Epithelial cell of prostate (primary cell): ENCODE measurements at regions not wholly inside any gene's neighbourhood (a gene's known extent, or its start where the extent isn't known, plus 50 kb on each side); places are given as distances from the start of the nearest gene placed in this dataset.

Source experiments
- DNase-seq: peaks from one replicate; pipeline ENCODE4 v3.0.0-alpha.2; 2011; ENCODE audit warnings: low read depth, low spot score
- H3K27ac ChIP-seq: fragments of 450-650 bp; 2 replicates; pipeline ENCODE4 v1.5.1; 2017; ENCODE audit warnings: mild to moderate bottlenecking

DNA sequence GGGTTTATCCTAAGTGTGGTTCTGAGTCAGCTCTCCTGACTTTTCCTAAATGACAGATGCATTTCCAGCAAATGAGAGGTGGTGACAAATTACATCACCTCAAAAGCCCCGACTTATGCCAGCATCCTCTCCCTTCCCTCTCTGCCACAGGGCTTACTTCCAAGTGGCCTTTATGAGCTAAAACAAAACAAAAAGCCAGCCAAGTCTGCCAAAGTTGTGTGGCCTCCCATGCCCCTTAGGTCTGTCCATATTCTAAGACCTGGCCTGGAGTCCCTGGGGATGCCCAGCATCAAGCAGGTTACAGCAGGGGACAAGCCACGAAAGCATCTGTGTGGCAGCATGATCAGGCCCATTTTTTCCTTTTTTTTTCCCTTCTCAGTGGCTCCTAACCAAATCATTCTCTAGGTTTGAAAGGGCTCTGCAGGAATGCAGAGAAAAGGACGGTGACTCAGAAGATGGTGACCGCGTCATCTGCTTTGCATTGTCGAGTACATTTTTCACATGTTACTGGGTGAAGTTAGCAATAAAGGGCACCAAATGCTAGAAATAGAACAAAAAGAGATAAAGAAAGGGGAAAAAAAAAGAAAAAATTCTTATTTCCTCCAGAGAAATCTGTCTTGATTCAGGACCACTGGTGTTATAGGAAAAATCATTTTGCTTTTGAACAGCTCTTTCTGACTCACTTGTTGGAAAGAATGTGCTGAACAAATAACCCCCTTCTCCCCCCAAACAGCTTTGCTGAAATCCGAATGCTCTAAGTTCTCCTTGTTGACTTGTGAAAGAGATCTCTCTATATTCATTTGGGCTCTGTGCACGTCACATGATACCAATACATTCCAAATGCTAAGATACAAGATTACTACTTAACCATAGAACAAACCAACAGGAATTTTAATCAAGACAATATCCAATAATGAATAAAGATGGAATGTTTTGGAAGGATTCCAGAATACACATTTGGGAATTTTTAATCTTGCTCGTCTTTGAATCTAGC lies 178.7 kb downstream of the EN1 start:
- H3K27ac ChIP-seq: no peak overlapping the region
- no peak for DNase-seq

GRCh38 chr2:118667964-118668363 lies 179.5 kb downstream of the EN1 start:
- no peak overlapping the region for H3K27ac ChIP-seq
- DNase-seq: no peak

DNA sequence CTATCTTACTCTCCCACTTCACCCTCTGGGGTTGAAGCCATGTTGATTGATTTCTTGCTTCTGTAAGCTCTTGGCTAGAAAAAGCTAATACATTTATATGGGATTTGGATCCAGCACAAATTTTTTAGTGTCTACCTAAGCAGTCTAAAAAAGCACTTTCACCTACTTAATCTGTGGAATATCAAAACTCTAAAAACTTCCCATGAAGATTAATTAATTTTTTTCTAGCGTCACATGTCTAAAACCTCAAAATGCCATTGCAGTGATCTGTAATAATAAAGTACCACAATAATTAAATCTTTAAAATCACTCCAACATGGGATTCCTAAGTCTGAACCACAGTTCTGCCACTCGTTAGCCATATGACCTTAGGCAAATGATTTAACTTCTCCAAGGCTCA lies 180.1 kb downstream of the EN1 start:
- no peak overlapping the region for H3K27ac ChIP-seq
- DNase-seq: no peak

DNA sequence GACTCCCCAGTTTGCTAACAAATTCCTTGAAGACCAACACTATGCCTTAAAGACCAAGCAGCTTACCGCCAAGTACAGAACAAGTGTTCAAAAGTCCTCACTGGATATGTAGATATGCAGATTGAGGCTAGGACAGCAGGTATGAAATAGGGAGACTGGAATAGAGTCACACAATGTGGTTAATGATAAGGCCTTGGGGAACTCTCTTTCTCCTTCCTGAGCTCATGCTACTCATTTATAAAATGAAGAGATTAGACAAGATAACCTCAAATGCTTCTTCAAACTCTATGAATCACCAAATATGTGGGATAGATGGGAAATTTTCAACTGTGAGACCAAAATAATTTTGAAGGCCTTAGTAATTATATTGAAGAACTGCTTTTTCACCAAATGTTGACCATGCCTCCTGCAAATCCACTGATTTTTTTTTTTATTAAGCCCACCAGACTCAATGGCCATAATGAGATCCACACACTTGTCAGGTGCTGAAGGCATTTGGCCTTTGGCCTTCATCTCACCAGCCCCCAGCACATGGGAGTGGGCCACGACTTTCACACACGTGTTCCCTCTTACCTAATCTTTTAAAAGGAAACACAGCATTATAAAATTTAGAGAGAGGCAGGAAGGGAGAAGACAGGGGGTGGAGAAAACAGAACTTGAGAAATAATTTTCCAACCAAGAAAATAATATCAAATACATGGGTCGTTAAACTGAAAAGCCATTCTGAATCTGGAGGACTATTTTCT lies 181.5 kb downstream of the EN1 start:
- no peak for DNase-seq
- no peak overlapping the region for H3K27ac ChIP-seq

- DNase-seq: no peak
- H3K27ac ChIP-seq: no peak overlapping the region
Measured at GRCh38 chr2:118661179-118661578, 186.3 kb downstream of the EN1 start.

- no peak for DNase-seq
- H3K27ac ChIP-seq: no peak overlapping the region
Measured at GRCh38 chr2:118658596-118659198, 188.8 kb downstream of the EN1 start.

GRCh38 chr2:118657466-118657865 lies 190.0 kb downstream of the EN1 start:
- H3K27ac ChIP-seq: no peak overlapping the region
- DNase-seq: no peak

GRCh38 chr2:118654945-118655344 lies 192.5 kb downstream of the EN1 start:
- DNase-seq: no peak
- no peak overlapping the region for H3K27ac ChIP-seq

DNA sequence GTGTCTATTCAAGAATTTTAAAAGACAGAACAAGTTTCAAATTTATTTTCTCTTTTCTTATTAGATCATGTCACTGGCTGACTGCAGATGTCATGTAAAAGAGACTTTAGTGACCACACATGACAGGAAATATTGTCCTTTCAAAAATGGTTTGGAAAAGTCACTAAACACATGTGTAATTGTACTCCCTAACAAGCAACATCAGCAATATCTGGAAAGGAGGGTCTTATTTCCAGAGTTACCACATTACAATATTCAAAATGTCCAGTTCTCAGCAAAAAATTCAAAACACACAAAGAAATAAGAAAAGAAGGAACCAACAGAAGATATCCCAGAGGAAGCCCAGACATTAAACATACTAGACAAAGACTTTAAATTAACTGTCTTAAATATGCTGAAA lies 197.1 kb downstream of the EN1 start:
- no peak overlapping the region for H3K27ac ChIP-seq

DNA sequence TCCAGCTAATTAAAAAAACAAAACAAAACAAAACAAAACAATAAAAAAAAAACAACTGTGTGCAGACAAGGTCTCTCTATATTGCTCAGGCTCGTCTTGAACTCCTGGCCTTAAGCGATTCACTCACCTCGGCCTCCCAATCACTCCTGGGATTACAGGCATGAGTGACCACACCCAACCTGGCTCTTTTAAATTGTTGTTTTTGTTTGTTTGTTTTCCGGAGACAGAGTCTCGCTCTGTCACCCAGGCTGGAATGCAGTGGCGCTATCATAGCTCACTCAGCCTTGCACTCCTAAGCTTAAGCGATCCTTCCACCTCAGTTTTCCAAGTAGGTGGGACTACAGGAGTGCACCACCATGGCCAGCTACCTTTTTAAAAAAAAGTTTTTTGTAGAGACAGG lies 201.6 kb downstream of the EN1 start:
- DNase-seq: no peak

More for the DNA sequence above, 197.1 kb downstream of the EN1 start:
- DNase-seq: no peak

GRCh38 chr2:118644190-118644589 lies 203.3 kb downstream of the EN1 start:
- DNase-seq: no peak
- H3K27ac ChIP-seq: no peak overlapping the region

More for the DNA sequence above, 201.6 kb downstream of the EN1 start:
- H3K27ac ChIP-seq: no peak overlapping the region

DNA sequence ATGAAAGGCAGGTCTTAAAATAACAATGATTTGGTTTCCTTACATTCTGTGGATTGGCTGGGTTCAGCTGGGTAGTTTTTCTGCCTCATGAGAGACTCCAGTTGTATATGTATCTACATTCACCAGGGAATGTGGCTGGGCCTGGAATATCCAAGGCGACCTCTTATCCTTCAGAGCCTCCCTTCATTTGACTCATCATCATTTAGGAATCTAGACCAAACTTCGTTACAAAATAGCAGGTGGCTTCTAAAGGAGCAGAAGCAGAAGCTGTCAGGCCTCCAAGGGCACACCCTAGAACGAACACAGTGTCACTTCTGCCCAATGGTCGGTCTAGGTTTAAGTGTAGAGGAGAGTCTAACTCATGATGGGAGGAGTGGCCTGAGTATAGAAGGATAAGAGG lies 204.2 kb downstream of the EN1 start:
- DNase-seq: no peak
- H3K27ac ChIP-seq: no peak overlapping the region

- no peak overlapping the region for H3K27ac ChIP-seq
- no peak for DNase-seq
Measured at GRCh38 chr2:118642501-118642900, 204.9 kb downstream of the EN1 start.

- DNase-seq: no peak
- no peak overlapping the region for H3K27ac ChIP-seq
Measured at GRCh38 chr2:118641711-118642110, 205.7 kb downstream of the EN1 start.

GRCh38 chr2:118639371-118639770 lies 208.1 kb downstream of the EN1 start:
- H3K27ac ChIP-seq: no peak overlapping the region
- DNase-seq: no peak

DNA sequence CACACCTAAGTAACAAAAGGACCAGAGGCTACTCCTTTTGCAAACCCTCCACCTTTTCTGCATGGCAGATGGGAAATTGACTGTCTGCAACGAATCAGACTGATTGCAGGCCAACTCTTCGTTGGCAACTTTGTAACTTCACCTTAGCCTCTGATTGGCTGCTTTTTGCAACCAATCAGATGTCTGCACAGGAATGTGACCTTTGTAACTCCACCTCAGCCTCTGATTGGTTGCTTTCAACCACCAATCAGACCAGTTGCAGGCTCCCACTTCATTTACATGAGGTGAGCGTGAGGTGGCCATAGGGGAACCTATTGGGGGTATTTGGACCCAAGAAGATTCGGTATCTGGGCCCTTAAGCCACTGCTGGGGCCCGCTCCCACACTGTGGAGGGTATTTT lies 209.0 kb downstream of the EN1 start:
- H3K27ac ChIP-seq: no peak overlapping the region
- DNase-seq: no peak

DNA sequence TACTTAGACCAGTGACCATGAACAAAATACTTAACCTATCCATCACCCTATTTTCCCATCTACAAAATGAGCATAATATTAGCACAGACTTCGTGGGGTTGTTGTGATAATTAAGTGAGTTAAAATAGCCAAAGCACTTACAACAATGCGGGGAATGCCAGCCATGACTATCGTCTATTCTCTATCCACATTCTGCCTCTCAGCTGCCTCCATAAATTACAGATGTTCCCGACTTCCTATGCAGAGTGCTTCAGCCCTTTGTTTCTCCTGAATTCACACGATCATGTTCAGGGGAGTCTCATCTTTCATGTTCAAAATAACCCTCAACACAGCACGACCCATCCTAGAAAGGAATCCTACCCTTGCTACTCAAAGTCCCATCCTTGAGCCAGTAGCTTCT lies 211.6 kb downstream of the EN1 start:
- no peak overlapping the region for H3K27ac ChIP-seq
- DNase-seq: no peak

DNA sequence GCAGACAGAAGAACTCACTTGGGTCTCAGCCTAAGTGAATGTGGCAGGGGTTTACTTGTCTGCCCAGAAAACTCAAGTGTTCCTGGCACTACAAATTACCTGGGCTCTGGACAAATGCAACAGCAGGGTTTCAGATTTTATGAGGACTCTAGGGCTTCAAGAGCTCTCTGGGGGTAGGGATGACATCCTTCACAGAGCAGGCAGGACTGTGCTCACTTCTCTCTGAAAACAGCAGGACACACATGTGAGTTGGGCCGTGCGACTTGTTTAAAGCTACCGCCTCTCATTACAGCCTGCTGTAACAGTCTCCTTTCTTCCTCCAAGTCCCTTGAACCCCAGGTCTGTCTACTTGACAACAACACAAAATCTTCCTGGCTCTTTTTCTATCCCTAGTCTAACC lies 212.6 kb downstream of the EN1 start:
- DNase-seq: no peak
- H3K27ac ChIP-seq: no peak overlapping the region

GRCh38 chr2:118633371-118634018 lies 214.0 kb downstream of the EN1 start:
- H3K27ac ChIP-seq: no peak overlapping the region
- DNase-seq: no peak

GRCh38 chr2:118632921-118633320 lies 214.5 kb downstream of the EN1 start:
- H3K27ac ChIP-seq: no peak overlapping the region
- DNase-seq: no peak
